ENCODE measurements at regions not wholly inside any gene's neighbourhood (a gene's known extent, or its start where the extent isn't known, plus 50 kb on each side); places are given as distances from the start of the nearest gene placed in this dataset.

GRCh38 chr9:86460216-86461002 lies 106.2 kb upstream of the TUT7 start:
- POLR2A ChIA-PET = no interaction called here
- Histone ChIP-seq H3K9me3 (ENCODE audit: control insufficient read depth in 2 of 3, low read length in 3 of 3) (no peaks in the 10 kb centered on the region), H3K27ac (ENCODE audit: low read depth, low read length) (no peak overlapping the region), H3K4me3 (ENCODE audit: low read length) (no peak overlapping the region), H3K36me3 (ENCODE audit: control insufficient read depth in 2 of 3, insufficient read depth in 3 of 3, low read length in 3 of 3) (no peaks in the 10 kb centered on the region), H3K27me3 (ENCODE audit: control insufficient read depth in 2 of 2, insufficient read depth in 2 of 2, low read length in 2 of 2) (no peaks in the 10 kb centered on the region), H3K4me1 (ENCODE audit: control insufficient read depth in 2 of 2, insufficient read depth in 2 of 2, low read length in 2 of 2) (no peaks in the 10 kb centered on the region)
- DNase-seq (no peak), ATAC-seq (no peak)
- Mint-ChIP-seq H3K36me3 (no peaks in the 10 kb centered on the region), H3K4me3 (no peak overlapping the region), H3K27me3 (peaks cover 0 to 10% (median 5%) of the 10 kb centered on the region in 5 donors), H3K4me1 (no peaks in the 10 kb centered on the region), H3K27ac (no peak overlapping the region), H3K9me3 (no peaks in the 10 kb centered on the region)
- CTCF ChIA-PET = no interaction called here
- intact Hi-C loops (cut with micrococcal nuclease) = no loop called here

GRCh38 chr9:86459599-86460155 lies 105.5 kb upstream of the TUT7 start:
- no peaks in the 10 kb centered on the region for H3K36me3 Mint-ChIP-seq

GRCh38 chr9:86459191-86459590 lies 105.0 kb upstream of the TUT7 start:
- ChIA-PET CTCF (no interaction called here), POLR2A (no interaction called here)
- H3K4me3 Mint-ChIP-seq = no peak overlapping the region
- H3K4me1 Mint-ChIP-seq = no peaks in the 10 kb centered on the region
- no peaks in the 10 kb centered on the region for H3K9me3 Mint-ChIP-seq
- no peaks in the 10 kb centered on the region for H3K36me3 Mint-ChIP-seq
- Histone ChIP-seq H3K4me3 (ENCODE audit: low read length) (no peak overlapping the region), H3K27me3 (ENCODE audit: control insufficient read depth in 2 of 2, insufficient read depth in 2 of 2, low read length in 2 of 2) (no peaks in the 10 kb centered on the region), H3K4me1 (ENCODE audit: control insufficient read depth in 2 of 2, insufficient read depth in 2 of 2, low read length in 2 of 2) (no peaks in the 10 kb centered on the region), H3K27ac (ENCODE audit: low read depth, low read length) (no peak overlapping the region), H3K36me3 (ENCODE audit: control insufficient read depth in 2 of 3, insufficient read depth in 3 of 3, low read length in 3 of 3) (no peaks in the 10 kb centered on the region), H3K9me3 (ENCODE audit: control insufficient read depth in 2 of 3, low read length in 3 of 3) (no peaks in the 10 kb centered on the region)
- ATAC-seq (no peak), DNase-seq (no peak)
- H3K27me3 Mint-ChIP-seq = peaks cover 0 to 10% (median 5%) of the 10 kb centered on the region in 5 donors
- intact Hi-C loops (cut with micrococcal nuclease) = no loop called here
- H3K27ac Mint-ChIP-seq = no peak overlapping the region

More at GRCh38 chr9:86459599-86460155, 105.5 kb upstream of the TUT7 start:
- no peaks in the 10 kb centered on the region for H3K9me3 Mint-ChIP-seq
- no peak overlapping the region for H3K4me3 Mint-ChIP-seq
- intact Hi-C loops (cut with micrococcal nuclease) = no loop called here
- H3K27ac Mint-ChIP-seq = no peak overlapping the region
- ChIA-PET CTCF (no interaction called here), POLR2A (no interaction called here)
- Histone ChIP-seq H3K27me3 (ENCODE audit: control insufficient read depth in 2 of 2, insufficient read depth in 2 of 2, low read length in 2 of 2) (no peaks in the 10 kb centered on the region), H3K4me3 (ENCODE audit: low read length) (no peak overlapping the region), H3K36me3 (ENCODE audit: control insufficient read depth in 2 of 3, insufficient read depth in 3 of 3, low read length in 3 of 3) (no peaks in the 10 kb centered on the region), H3K27ac (ENCODE audit: low read depth, low read length) (no peak overlapping the region), H3K4me1 (ENCODE audit: control insufficient read depth in 2 of 2, insufficient read depth in 2 of 2, low read length in 2 of 2) (no peaks in the 10 kb centered on the region), H3K9me3 (ENCODE audit: control insufficient read depth in 2 of 3, low read length in 3 of 3) (no peaks in the 10 kb centered on the region)
- ATAC-seq (no peak), DNase-seq (no peak)
- no peaks in the 10 kb centered on the region for H3K4me1 Mint-ChIP-seq
- peaks cover 0 to 10% (median 5%) of the 10 kb centered on the region in 5 donors for H3K27me3 Mint-ChIP-seq

- ChIA-PET POLR2A (interaction anchor here (0.6 kb wide), 1 partner anchor 1756 kb away, joined by 3 read pairs; no protein-coding TSS in a partner anchor), CTCF (interaction anchor here (0.7 kb wide), 1 partner anchor 44 kb away, joined by 3 read pairs; no protein-coding TSS in a partner anchor)
- peaks cover 0 to 9% (median 5%) of the 10 kb centered on the region in 5 donors for H3K27me3 Mint-ChIP-seq
- Histone ChIP-seq H3K27ac (ENCODE audit: low read depth, low read length) (no peak overlapping the region), H3K36me3 (ENCODE audit: control insufficient read depth in 2 of 3, insufficient read depth in 3 of 3, low read length in 3 of 3) (no peaks in the 10 kb centered on the region), H3K4me3 (ENCODE audit: low read length) (no peak overlapping the region), H3K4me1 (ENCODE audit: control insufficient read depth in 2 of 2, insufficient read depth in 2 of 2, low read length in 2 of 2) (no peaks in the 10 kb centered on the region), H3K27me3 (ENCODE audit: control insufficient read depth in 2 of 2, insufficient read depth in 2 of 2, low read length in 2 of 2) (no peaks in the 10 kb centered on the region), H3K9me3 (ENCODE audit: control insufficient read depth in 2 of 3, low read length in 3 of 3) (no peaks in the 10 kb centered on the region)
- peaks cover 0 to 2% (median 0%) of the 10 kb centered on the region in 11 donors for H3K9me3 Mint-ChIP-seq
- no peak for ATAC-seq
- no peak overlapping the region for H3K27ac Mint-ChIP-seq
- peaks cover 0 to 3% (median 0%) of the 10 kb centered on the region in 7 donors for H3K4me1 Mint-ChIP-seq
- no peak overlapping the region for H3K4me3 Mint-ChIP-seq
- DNase-seq = no peak
- no peaks in the 10 kb centered on the region for H3K36me3 Mint-ChIP-seq
- intact Hi-C loops (cut with micrococcal nuclease) = no loop called here
Observed at GRCh38 chr9:86458191-86458855, 104.1 kb upstream of the TUT7 start.

- intact Hi-C loops (cut with micrococcal nuclease) = no loop called here
- no peak for ATAC-seq
- Histone ChIP-seq H3K27ac (ENCODE audit: low read depth, low read length) (no peak overlapping the region), H3K9me3 (ENCODE audit: control insufficient read depth in 2 of 3, low read length in 3 of 3) (no peaks in the 10 kb centered on the region), H3K4me3 (ENCODE audit: low read length) (no peak overlapping the region), H3K36me3 (ENCODE audit: control insufficient read depth in 2 of 3, insufficient read depth in 3 of 3, low read length in 3 of 3) (no peaks in the 10 kb centered on the region), H3K4me1 (ENCODE audit: control insufficient read depth in 2 of 2, insufficient read depth in 2 of 2, low read length in 2 of 2) (no peaks in the 10 kb centered on the region), H3K27me3 (ENCODE audit: control insufficient read depth in 2 of 2, insufficient read depth in 2 of 2, low read length in 2 of 2) (no peaks in the 10 kb centered on the region)
- peaks cover 0 to 7% (median 5%) of the 10 kb centered on the region in 5 donors for H3K27me3 Mint-ChIP-seq
- no peaks in the 10 kb centered on the region for H3K36me3 Mint-ChIP-seq
- CTCF ChIA-PET = no interaction called here
- POLR2A ChIA-PET = no interaction called here
- no peak overlapping the region for H3K27ac Mint-ChIP-seq
- peaks cover 0 to 2% (median 0%) of the 10 kb centered on the region in 11 donors for H3K9me3 Mint-ChIP-seq
- H3K4me3 Mint-ChIP-seq = no peak overlapping the region
- DNase-seq = no peak
- peaks cover 0 to 3% (median 0%) of the 10 kb centered on the region in 7 donors for H3K4me1 Mint-ChIP-seq
Observed at GRCh38 chr9:86456416-86456815, 102.2 kb upstream of the TUT7 start.

- POLR2A ChIA-PET = no interaction called here
- Mint-ChIP-seq H3K36me3 (no peaks in the 10 kb centered on the region), H3K27me3 (peaks cover 0 to 7% (median 5%) of the 10 kb centered on the region in 5 donors), H3K4me1 (peaks cover 0 to 3% (median 0%) of the 10 kb centered on the region in 7 donors), H3K27ac (no peak overlapping the region), H3K9me3 (peaks cover 0 to 2% (median 0%) of the 10 kb centered on the region in 11 donors), H3K4me3 (no peak overlapping the region)
- Histone ChIP-seq H3K9me3 (ENCODE audit: control insufficient read depth in 2 of 3, low read length in 3 of 3) (no peaks in the 10 kb centered on the region), H3K27ac (ENCODE audit: low read depth, low read length) (no peak overlapping the region), H3K36me3 (ENCODE audit: control insufficient read depth in 2 of 3, insufficient read depth in 3 of 3, low read length in 3 of 3) (no peaks in the 10 kb centered on the region), H3K4me3 (ENCODE audit: low read length) (no peak overlapping the region), H3K4me1 (ENCODE audit: control insufficient read depth in 2 of 2, insufficient read depth in 2 of 2, low read length in 2 of 2) (no peaks in the 10 kb centered on the region), H3K27me3 (ENCODE audit: control insufficient read depth in 2 of 2, insufficient read depth in 2 of 2, low read length in 2 of 2) (no peaks in the 10 kb centered on the region)
- ATAC-seq (no peak), DNase-seq (no peak)
- CTCF ChIA-PET = no interaction called here
- intact Hi-C loops (cut with micrococcal nuclease) = no loop called here
Observed at GRCh38 chr9:86454701-86455615, 100.7 kb upstream of the TUT7 start.
